ENCODE measurements at regions not wholly inside any gene's neighbourhood (a gene's known extent, or its start where the extent isn't known, plus 50 kb on each side); places are given as distances from the start of the nearest gene placed in this dataset.

DNA sequence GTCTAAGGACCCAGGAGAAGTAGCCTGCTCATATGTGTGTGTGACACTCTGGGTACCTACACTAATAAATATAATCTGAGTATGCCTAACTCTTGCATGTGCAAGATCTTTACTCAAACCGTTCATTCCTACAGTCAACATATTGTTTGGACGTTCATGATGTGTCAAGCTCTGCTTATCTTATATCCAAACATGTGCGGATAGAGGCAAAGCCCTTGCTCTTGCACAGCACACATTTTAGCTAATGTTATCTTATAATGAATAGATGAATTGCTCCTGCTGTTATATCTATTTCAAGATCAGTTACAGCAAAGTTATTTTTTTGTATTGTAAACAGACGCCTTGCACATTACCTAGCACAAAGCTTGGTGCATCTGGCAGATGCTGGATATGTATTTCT is 228.4 kb upstream of the FLRT2 start:
- H3K4me3 ChIP-seq: no peak overlapping the region
- H3K9me3 ChIP-seq (ENCODE audit: control insufficient read depth in 4 of 4, insufficient read depth in 3 of 4, low read length in 3 of 4): peaks cover 0 to 8% (median 0%) of the 10 kb centered on the region in 4 donors
- DNase-seq (no peak), ATAC-seq (ENCODE audit: insufficient read depth, low FRiP score) (no peak)
- no peak overlapping the region for H3K27ac ChIP-seq (ENCODE audit: low read depth in 1 of 2, low read length in 1 of 2)
- H3K4me1 ChIP-seq (ENCODE audit: control insufficient read depth in 5 of 5, insufficient read depth in 5 of 5, low read length in 5 of 5): peaks cover 0 to 4% (median 0%) of the 10 kb centered on the region in 5 donors
- no peaks in the 10 kb centered on the region for H3K27me3 ChIP-seq (ENCODE audit: control insufficient read depth in 3 of 3, insufficient read depth in 3 of 3, low read length in 2 of 3)
- H3K9ac ChIP-seq (ENCODE audit: insufficient read depth in 1 of 2, low read length in 2 of 2): no peak overlapping the region
- H3K36me3 ChIP-seq (ENCODE audit: control insufficient read depth in 4 of 4, insufficient read depth in 4 of 4, low read length in 4 of 4): no peaks in the 10 kb centered on the region
- TF ChIP-seq, protein P1, sequence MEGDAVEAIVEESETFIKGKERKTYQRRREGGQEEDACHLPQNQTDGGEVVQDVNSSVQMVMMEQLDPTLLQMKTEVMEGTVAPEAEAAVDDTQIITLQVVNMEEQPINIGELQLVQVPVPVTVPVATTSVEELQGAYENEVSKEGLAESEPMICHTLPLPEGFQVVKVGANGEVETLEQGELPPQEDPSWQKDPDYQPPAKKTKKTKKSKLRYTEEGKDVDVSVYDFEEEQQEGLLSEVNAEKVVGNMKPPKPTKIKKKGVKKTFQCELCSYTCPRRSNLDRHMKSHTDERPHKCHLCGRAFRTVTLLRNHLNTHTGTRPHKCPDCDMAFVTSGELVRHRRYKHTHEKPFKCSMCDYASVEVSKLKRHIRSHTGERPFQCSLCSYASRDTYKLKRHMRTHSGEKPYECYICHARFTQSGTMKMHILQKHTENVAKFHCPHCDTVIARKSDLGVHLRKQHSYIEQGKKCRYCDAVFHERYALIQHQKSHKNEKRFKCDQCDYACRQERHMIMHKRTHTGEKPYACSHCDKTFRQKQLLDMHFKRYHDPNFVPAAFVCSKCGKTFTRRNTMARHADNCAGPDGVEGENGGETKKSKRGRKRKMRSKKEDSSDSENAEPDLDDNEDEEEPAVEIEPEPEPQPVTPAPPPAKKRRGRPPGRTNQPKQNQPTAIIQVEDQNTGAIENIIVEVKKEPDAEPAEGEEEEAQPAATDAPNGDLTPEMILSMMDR (IDR thresholded peaks at IDR 0.05; ENCODE audit: control extremely low read depth, extremely low read depth): no peak
- WGBS, 2 donors: 71 to 84% methylated on average over 4 of the region's 4 CpGs

DNA sequence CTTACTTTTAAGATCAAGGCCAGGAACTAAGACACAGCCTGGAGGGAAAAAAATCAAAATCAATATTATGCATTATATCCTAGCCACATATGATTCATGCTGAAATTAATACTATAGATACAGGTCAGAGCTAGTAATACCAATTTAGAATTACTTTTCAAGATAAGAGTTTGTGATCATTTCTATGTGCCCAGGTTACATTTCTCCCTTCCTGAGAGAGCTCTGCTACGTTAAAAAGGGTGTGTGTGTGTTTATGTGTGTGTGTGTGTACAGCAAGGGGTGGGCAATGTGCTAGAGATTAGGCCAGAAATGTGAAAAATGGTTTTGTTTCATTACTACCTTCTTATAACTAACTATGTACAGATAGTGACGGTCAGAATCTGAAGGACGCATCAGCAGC is 223.9 kb upstream of the FLRT2 start:
- peaks cover 0 to 2% (median 2%) of the 10 kb centered on the region in 3 donors for H3K27me3 ChIP-seq (ENCODE audit: control insufficient read depth in 3 of 3, insufficient read depth in 3 of 3, low read length in 2 of 3)
- WGBS, 2 donors: 87 to 89% methylated on average over 3 of the region's 3 CpGs
- DNase-seq: no peak
- no peak overlapping the region for H3K27ac ChIP-seq (ENCODE audit: low read depth in 1 of 2, low read length in 1 of 2)
- no peak overlapping the region for H3K9ac ChIP-seq (ENCODE audit: insufficient read depth in 1 of 2, low read length in 2 of 2)
- no peak overlapping the region for H3K4me3 ChIP-seq
- TF ChIP-seq, protein P1 (IDR thresholded peaks at IDR 0.05; ENCODE audit: control extremely low read depth, extremely low read depth): no peak
- no peaks in the 10 kb centered on the region for H3K36me3 ChIP-seq (ENCODE audit: control insufficient read depth in 4 of 4, insufficient read depth in 4 of 4, low read length in 4 of 4)
- H3K4me1 ChIP-seq (ENCODE audit: control insufficient read depth in 5 of 5, insufficient read depth in 5 of 5, low read length in 5 of 5): peaks cover 0 to 13% (median 0%) of the 10 kb centered on the region in 5 donors
- no peaks in the 10 kb centered on the region for H3K9me3 ChIP-seq (ENCODE audit: control insufficient read depth in 4 of 4, insufficient read depth in 3 of 4, low read length in 3 of 4)
- ATAC-seq (ENCODE audit: insufficient read depth, low FRiP score): no peak

DNA sequence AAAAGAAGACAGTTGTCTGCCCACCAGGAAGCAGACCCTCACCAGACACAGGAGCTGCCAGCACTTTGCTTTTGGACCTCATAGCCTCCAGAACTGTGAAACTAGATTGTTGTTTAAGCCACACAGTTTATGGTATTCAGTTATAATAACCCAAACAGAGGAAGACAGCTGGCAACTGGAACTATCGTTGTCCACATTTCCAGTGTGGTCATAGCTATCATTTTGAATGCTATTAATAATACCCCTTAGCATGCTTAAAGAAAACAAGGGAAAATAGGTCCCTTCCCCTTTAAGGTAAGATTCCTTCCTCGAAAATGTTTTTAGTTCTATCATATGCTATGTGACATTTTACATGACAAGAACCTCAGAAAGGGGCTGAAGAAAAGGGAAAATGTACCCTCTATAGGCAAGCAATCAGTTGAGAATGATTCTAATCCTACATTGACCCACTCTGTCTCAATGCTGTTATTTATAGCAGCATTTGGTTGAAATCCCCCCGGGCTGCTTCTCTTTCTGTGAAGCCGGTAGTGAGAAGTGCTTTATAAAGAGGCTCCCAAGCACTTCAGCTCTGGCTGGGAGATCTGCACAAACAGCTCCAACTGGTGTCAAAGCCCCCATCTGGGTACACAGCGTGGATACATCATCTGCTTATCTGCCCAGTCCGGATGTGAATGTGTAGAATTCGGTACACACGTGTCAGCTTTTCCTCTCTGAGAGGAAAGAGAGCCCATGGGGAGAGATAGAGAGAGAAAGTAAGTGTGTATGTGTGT is 221.2 kb upstream of the FLRT2 start:
- 8 to 15% methylated on average over 8 of the region's 8 CpGs for WGBS, 2 donors
- no peaks in the 10 kb centered on the region for H3K9me3 ChIP-seq (ENCODE audit: control insufficient read depth in 4 of 4, insufficient read depth in 3 of 4, low read length in 3 of 4)
- H3K27ac ChIP-seq (ENCODE audit: low read depth in 1 of 2, low read length in 1 of 2): no peak overlapping the region
- H3K4me1 ChIP-seq (ENCODE audit: control insufficient read depth in 5 of 5, insufficient read depth in 5 of 5, low read length in 5 of 5): peaks cover 0 to 9% (median 0%) of the 10 kb centered on the region in 5 donors
- TF ChIP-seq, protein P1 (IDR thresholded peaks at IDR 0.05; ENCODE audit: control extremely low read depth, extremely low read depth): no peak
- H3K4me3 ChIP-seq: no peak overlapping the region
- H3K9ac ChIP-seq (ENCODE audit: insufficient read depth in 1 of 2, low read length in 2 of 2): no peak overlapping the region
- H3K36me3 ChIP-seq (ENCODE audit: control insufficient read depth in 4 of 4, insufficient read depth in 4 of 4, low read length in 4 of 4): no peaks in the 10 kb centered on the region
- H3K27me3 ChIP-seq (ENCODE audit: control insufficient read depth in 3 of 3, insufficient read depth in 3 of 3, low read length in 2 of 3): peaks cover 0 to 2% (median 2%) of the 10 kb centered on the region in 3 donors
- peak; percentile 31 to 64 (median 47) for DNase-seq
- ATAC-seq (ENCODE audit: insufficient read depth, low FRiP score): no peak
